ENCODE measurements at regions not wholly inside any gene's neighbourhood (a gene's known extent, or its start where the extent isn't known, plus 50 kb on each side); places are given as distances from the start of the nearest gene placed in this dataset.

- Histone ChIP-seq H3K9me3 (replicated peaks; ENCODE audit: control insufficient read depth, insufficient read depth, low read depth, low read length) (no peaks in the 10 kb centered on the region), H3K9ac (ENCODE audit: insufficient read depth in 1 of 2, low read depth in 2 of 2, low read length in 2 of 2) (no peak overlapping the region), H3K9me1 (ENCODE audit: control insufficient read depth, insufficient read depth, low read length) (no peaks in the 10 kb centered on the region), H3K79me2 (ENCODE audit: control insufficient read depth, insufficient read depth, low read length) (no peaks in the 10 kb centered on the region), H3K4me1 (replicated peaks in 1 of 2; ENCODE audit: control insufficient read depth in 2 of 2, insufficient read depth in 2 of 2, low read length in 2 of 2) (no peaks in the 10 kb centered on the region), H3K4me2 (ENCODE audit: insufficient read depth, low read length) (no peak overlapping the region), H2AFZ (ENCODE audit: low read depth, low read length) (no peak overlapping the region), H3K4me3 (no peak overlapping the region), H3K36me3 (ENCODE audit: control insufficient read depth, insufficient read depth, low read length) (no peaks in the 10 kb centered on the region), H3K27ac (ENCODE audit: extremely low read depth, low read depth, low read length) (no peak overlapping the region), H3K27me3 (ENCODE audit: control insufficient read depth in 2 of 2, insufficient read depth in 2 of 2, low read length in 2 of 2) (no peaks in the 10 kb centered on the region; a peak in 1 of 5 replicates), H4K20me1 (replicated peaks; ENCODE audit: control insufficient read depth, insufficient read depth, low read length) (no peaks in the 10 kb centered on the region)
- TF ChIP-seq ZNF668 (CRISPR knock-in tag; IDR thresholded peaks at IDR 0.05) = no peak
- no peak for TF ChIP-seq PCBP2 (IDR thresholded peaks at IDR 0.05; ENCODE audit: low read depth, low read length, poor library complexity, severe bottlenecking)
- TF ChIP-seq SP1 (CRISPR knock-in tag; IDR thresholded peaks at IDR 0.05) = no peak
- no peak for TF ChIP-seq ZNF75A (CRISPR knock-in tag; IDR thresholded peaks at IDR 0.05)
- TF ChIP-seq NCOA6 (IDR thresholded peaks at IDR 0.05) = no peak
- no peak for TF ChIP-seq NRF1 (conservative IDR thresholded peaks at IDR 0.05 in 1 of 2, IDR thresholded peaks at IDR 0.05 in 1 of 2)
- no peak for TF ChIP-seq ZNF316 (IDR thresholded peaks at IDR 0.05)
- in situ Hi-C loops (cut with MboI) = no loop called here
- ChIA-PET POLR2A (interaction anchor here (0.6 kb wide), 1 partner anchor 972 kb away, joined by 3 read pairs; no protein-coding TSS in a partner anchor), CTCF (ENCODE audit: low intra/inter-chr PET ratio) (no interaction called here)
- FAIRE-seq = no peak
- no TSS peak for BruUV-seq (replicated peaks)
- no peak for DNase-seq (ENCODE audit: extremely low read depth in 1 of 4, low spot score in 3 of 4)
- no peak for ATAC-seq
- intact Hi-C loops (cut with micrococcal nuclease) = no loop called here
- WGBS (ENCODE audit: insufficient coverage, low coverage, missing lambda C conversion rate) = 0% methylated on average over 4 of the region's 4 CpGs
These were observed 321.7 kb downstream of the DHX15 start for GRCh38 chr4:24262616-24263015.

- in situ Hi-C loops (cut with MboI) = no loop called here
- Histone ChIP-seq H2AFZ (ENCODE audit: low read depth, low read length) (no peak overlapping the region), H3K27me3 (ENCODE audit: control insufficient read depth in 2 of 2, insufficient read depth in 2 of 2, low read length in 2 of 2) (no peaks in the 10 kb centered on the region; a peak in 1 of 5 replicates), H3K27ac (ENCODE audit: extremely low read depth, low read depth, low read length) (no peak overlapping the region), H3K9ac (ENCODE audit: insufficient read depth in 1 of 2, low read depth in 2 of 2, low read length in 2 of 2) (no peak overlapping the region), H3K4me1 (replicated peaks in 1 of 2; ENCODE audit: control insufficient read depth in 2 of 2, insufficient read depth in 2 of 2, low read length in 2 of 2) (no peaks in the 10 kb centered on the region), H3K36me3 (ENCODE audit: control insufficient read depth, insufficient read depth, low read length) (no peaks in the 10 kb centered on the region), H3K4me2 (ENCODE audit: insufficient read depth, low read length) (no peak overlapping the region), H3K9me1 (ENCODE audit: control insufficient read depth, insufficient read depth, low read length) (no peaks in the 10 kb centered on the region), H3K4me3 (no peak overlapping the region), H3K9me3 (replicated peaks; ENCODE audit: control insufficient read depth, insufficient read depth, low read depth, low read length) (no peaks in the 10 kb centered on the region), H4K20me1 (replicated peaks; ENCODE audit: control insufficient read depth, insufficient read depth, low read length) (no peaks in the 10 kb centered on the region), H3K79me2 (ENCODE audit: control insufficient read depth, insufficient read depth, low read length) (no peaks in the 10 kb centered on the region)
- no TSS peak for BruUV-seq (replicated peaks)
- FAIRE-seq = no peak
- no peak for ATAC-seq
- 0% methylated on average over 4 of the region's 6 CpGs for whole genome bisulfite sequencing (ENCODE audit: insufficient coverage, low coverage, missing lambda C conversion rate)
- intact Hi-C loops (cut with micrococcal nuclease) = no loop called here
- no peak for DNase-seq (ENCODE audit: extremely low read depth in 1 of 4, low spot score in 3 of 4)
- CTCF ChIA-PET (ENCODE audit: low intra/inter-chr PET ratio) = no interaction called here
- no peak for TF ChIP-seq ZNF583 (CRISPR knock-in tag; IDR thresholded peaks at IDR 0.05)
- TF ChIP-seq XRCC3 (IDR thresholded peaks at IDR 0.05) = no peak
- no peak for TF ChIP-seq PATZ1 (CRISPR knock-in tag; IDR thresholded peaks at IDR 0.05; ENCODE audit: borderline replicate concordance)
- POLR2A ChIA-PET = interaction anchor here (0.6 kb wide), 1 partner anchor 972 kb away, joined by 3 read pairs; no protein-coding TSS in a partner anchor
These were observed 322.3 kb downstream of the DHX15 start for GRCh38 chr4:24262084-24262483.
